ENCODE measurements at regions not wholly inside any gene's neighbourhood (a gene's known extent, or its start where the extent isn't known, plus 50 kb on each side); places are given as distances from the start of the nearest gene placed in this dataset.
"Not testable (repeated sequence)": the region's sequence is repeated elsewhere in the genome, so short reads cannot be mapped to it uniquely, and the experiment has no call there.

DNA sequence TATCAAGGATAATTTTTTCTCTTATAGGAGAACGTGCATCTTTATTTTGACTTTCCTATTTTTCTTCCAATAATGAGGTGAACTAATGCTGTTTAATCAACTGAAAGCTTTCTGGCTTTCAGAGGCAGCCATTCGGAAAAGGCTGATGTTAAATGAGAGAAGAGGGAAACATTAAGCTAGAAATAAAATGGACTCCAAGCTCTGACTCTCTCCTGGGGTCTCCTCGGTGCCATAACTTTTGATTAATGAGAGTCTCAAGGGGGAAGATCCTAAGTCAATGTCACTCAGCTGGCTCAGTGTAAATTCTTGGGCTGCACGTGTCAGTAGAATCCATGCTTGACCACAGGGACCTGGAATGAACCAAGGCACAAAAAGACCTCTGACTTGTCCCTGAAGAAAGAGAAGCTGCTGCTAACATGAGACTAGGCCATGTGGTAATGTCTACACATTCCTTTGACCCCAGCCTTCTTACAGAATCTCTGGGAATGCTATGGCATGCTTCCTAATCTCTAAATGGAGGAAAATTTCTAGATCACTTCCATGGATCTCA is 152.2 kb upstream of the RFC3 start:
- BruUV-seq (replicated peaks), result no TSS peak
- TF ChIP-seq SIN3A (IDR thresholded peaks at IDR 0.05; ENCODE audit: borderline replicate concordance, insufficient read depth, low read depth, low read length), result no peak
- TF ChIP-seq TCF7L2 (IDR thresholded peaks at IDR 0.05; ENCODE audit: low read depth, low read length), result no peak
- no peak for TF ChIP-seq POLR2AphosphoS5 (IDR thresholded peaks at IDR 0.05; ENCODE audit: low read depth, low read length)
- TF ChIP-seq CTCF (IDR thresholded peaks at IDR 0.05), result no peak
- no peak for TF ChIP-seq REST (IDR thresholded peaks at IDR 0.05; ENCODE audit: insufficient read depth in 1 of 2, low read depth in 2 of 2, low read length in 1 of 2)
- POLR2A ChIA-PET, result no interaction called here

DNA sequence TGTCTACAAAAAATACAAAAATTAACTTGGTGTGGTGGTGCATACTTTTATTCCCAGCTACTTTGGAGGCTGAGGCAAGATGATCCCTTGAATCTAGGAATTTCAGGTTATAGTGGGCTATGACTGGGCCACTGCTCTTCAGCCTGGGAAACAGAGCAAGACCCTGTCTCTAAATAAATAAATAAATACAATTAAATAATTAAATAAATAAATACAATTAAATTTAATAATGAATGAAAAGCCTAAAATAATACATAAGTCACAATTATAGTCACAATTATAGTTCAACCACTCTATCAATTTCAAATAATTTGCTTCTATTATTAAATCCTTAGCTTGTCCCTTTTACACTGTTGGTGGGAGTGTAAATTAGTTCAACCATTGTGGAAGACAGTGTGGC is 146.4 kb upstream of the RFC3 start:
- POLR2A ChIA-PET, result no interaction called here
- CTCF ChIA-PET, result no interaction called here
- DNase-seq (ENCODE audit: low read depth, low spot score) (no peak), ATAC-seq (no peak)
- Histone ChIP-seq H3K36me3 (ENCODE audit: control insufficient read depth, insufficient read depth, low read length) (no peaks in the 10 kb centered on the region), H3K27me3 (ENCODE audit: control insufficient read depth, insufficient read depth, low read length) (no peaks in the 10 kb centered on the region), H3K4me3 (ENCODE audit: low read depth in 2 of 2, low read length in 2 of 2) (no peak overlapping the region), H3K27ac (ENCODE audit: low read length) (no peak overlapping the region), H3K4me1 (ENCODE audit: control insufficient read depth, insufficient read depth, low read length) (no peaks in the 10 kb centered on the region; the same call in 1 of the 2 replicates), H3K9me3 (ENCODE audit: control insufficient read depth, insufficient read depth, low read depth, low read length) (no peaks in the 10 kb centered on the region)
- BruUV-seq (replicated peaks), result no TSS peak
- intact Hi-C loops (cut with micrococcal nuclease; ENCODE audit: unreplicated experiment) (no loop called here), in situ Hi-C loops (cut with HindIII; ENCODE audit: low pct_unique_long_range_greater_than_20kb, low sequenced_read_pairs) (no loop called here)
- no peak for TF ChIP-seq SIN3A (IDR thresholded peaks at IDR 0.05; ENCODE audit: borderline replicate concordance, insufficient read depth, low read depth, low read length)
- no peak for TF ChIP-seq CTCF (IDR thresholded peaks at IDR 0.05)
- no peak for TF ChIP-seq POLR2AphosphoS5 (IDR thresholded peaks at IDR 0.05; ENCODE audit: low read depth, low read length)
- TF ChIP-seq REST (IDR thresholded peaks at IDR 0.05; ENCODE audit: insufficient read depth in 1 of 2, low read depth in 2 of 2, low read length in 1 of 2), result no peak
- no peak for TF ChIP-seq TCF7L2 (IDR thresholded peaks at IDR 0.05; ENCODE audit: low read depth, low read length)

More for the DNA sequence above, 152.2 kb upstream of the RFC3 start:
- H3K4me1 ChIP-seq (ENCODE audit: control insufficient read depth, insufficient read depth, low read length), result no peaks in the 10 kb centered on the region
- CTCF ChIA-PET, result no interaction called here
- in situ Hi-C loops (cut with HindIII; ENCODE audit: low pct_unique_long_range_greater_than_20kb, low sequenced_read_pairs) (no loop called here), intact Hi-C loops (cut with micrococcal nuclease; ENCODE audit: unreplicated experiment) (no loop called here)
- no peaks in the 10 kb centered on the region for H3K9me3 ChIP-seq (ENCODE audit: control insufficient read depth, insufficient read depth, low read depth, low read length)
- no peak for DNase-seq (ENCODE audit: low read depth, low spot score)
- no peaks in the 10 kb centered on the region for H3K27me3 ChIP-seq (ENCODE audit: control insufficient read depth, insufficient read depth, low read length)
- H3K27ac ChIP-seq (ENCODE audit: low read length), result no peak overlapping the region
- no peak overlapping the region for H3K4me3 ChIP-seq (ENCODE audit: low read depth in 2 of 2, low read length in 2 of 2)
- ATAC-seq, result no peak
- no peaks in the 10 kb centered on the region for H3K36me3 ChIP-seq (ENCODE audit: control insufficient read depth, insufficient read depth, low read length)

DNA sequence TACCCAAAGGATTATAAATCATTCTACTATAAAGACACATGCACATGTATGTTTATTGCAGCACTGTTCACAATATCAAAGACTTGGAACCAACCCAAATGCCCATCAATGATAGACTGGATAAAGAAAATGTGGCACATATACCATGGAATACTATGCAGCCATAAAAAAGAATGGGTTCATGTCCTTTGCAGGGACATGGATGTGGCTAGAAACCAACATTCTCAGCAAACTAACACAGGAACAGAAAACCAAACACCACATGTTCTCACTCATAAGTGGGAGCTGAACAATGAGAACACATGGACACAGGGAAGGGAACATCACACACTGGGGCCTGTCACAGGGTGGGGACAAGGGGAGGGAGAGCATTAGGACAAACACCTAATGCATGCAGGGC is 145.9 kb upstream of the RFC3 start:
- H3K36me3 ChIP-seq (ENCODE audit: control insufficient read depth, insufficient read depth, low read length); BruUV-seq (replicated peaks); intact Hi-C loops (cut with micrococcal nuclease; ENCODE audit: unreplicated experiment); H3K4me1 ChIP-seq (ENCODE audit: control insufficient read depth, insufficient read depth, low read length); H3K9me3 ChIP-seq (ENCODE audit: control insufficient read depth, insufficient read depth, low read depth, low read length); ATAC-seq; H3K27ac ChIP-seq (ENCODE audit: low read length); CTCF ChIA-PET; DNase-seq (ENCODE audit: low read depth, low spot score); in situ Hi-C loops (cut with HindIII; ENCODE audit: low pct_unique_long_range_greater_than_20kb, low sequenced_read_pairs); POLR2A ChIA-PET; H3K4me3 ChIP-seq (ENCODE audit: low read depth in 2 of 2, low read length in 2 of 2); H3K27me3 ChIP-seq (ENCODE audit: control insufficient read depth, insufficient read depth, low read length): not testable (repeated sequence)

Measured in Panc1 (cell line).